Activated naive CD4-positive, alpha-beta T cell treated with anti-CD3 and anti-CD28 coated beads, Interleukin-2, amount 50 U/mL, for 24 hours (primary cell): ENCODE measurements at regions not wholly inside any gene's neighbourhood (a gene's known extent, or its start where the extent isn't known, plus 50 kb on each side); places are given as distances from the start of the nearest gene placed in this dataset.
"Not testable (repeated sequence)": the region's sequence is repeated elsewhere in the genome, so short reads cannot be mapped to it uniquely, and the experiment has no call there.

Source experiments
- H3K27ac Mint-ChIP-seq: one replicate; pipeline ENCODE4 v1.8.0; 2021; ENCODE audit warnings: mild to moderate bottlenecking, mixed read lengths
- H3K27me3 Mint-ChIP-seq: one replicate; pipeline ENCODE4 v1.8.0; 2021; ENCODE audit warnings: mixed read lengths
- H3K36me3 Mint-ChIP-seq: one replicate; pipeline ENCODE4 v1.8.0; 2021; ENCODE audit warnings: mixed read lengths
- H3K4me1 Mint-ChIP-seq: one replicate; pipeline ENCODE4 v1.8.0; 2021; ENCODE audit warnings: mixed read lengths
- H3K4me3 Mint-ChIP-seq: one replicate; pipeline ENCODE4 v1.8.0; 2021; ENCODE audit warnings: mild to moderate bottlenecking, mixed read lengths
- H3K9me3 Mint-ChIP-seq: one replicate; pipeline ENCODE4 v1.8.0; 2021; ENCODE audit warnings: mixed read lengths

DNA sequence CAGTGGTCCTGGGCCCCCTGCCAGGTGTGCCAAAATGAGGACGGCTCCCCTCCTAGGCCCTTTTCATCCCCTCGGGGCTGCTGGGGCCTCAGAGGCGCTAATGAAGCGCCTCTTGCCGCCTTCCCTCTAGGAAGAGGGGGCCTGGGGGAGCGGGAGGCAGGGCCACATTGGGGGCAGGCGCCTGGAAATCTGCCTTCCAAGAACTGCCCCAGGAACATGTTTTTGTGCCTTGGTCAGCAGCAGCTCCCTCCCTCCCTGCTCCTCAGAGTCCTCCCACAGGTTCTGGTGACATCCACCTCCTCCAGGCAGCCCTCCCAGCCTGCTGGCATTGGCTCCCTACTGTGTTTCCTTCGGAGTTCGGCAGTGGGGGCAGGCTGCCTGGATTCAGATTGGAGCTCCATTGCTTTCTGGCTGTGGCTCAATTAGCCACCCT lies 155.3 kb downstream of the CRLF3 start:
- not testable (repeated sequence) for H3K9me3 Mint-ChIP-seq, H3K36me3 Mint-ChIP-seq, H3K4me1 Mint-ChIP-seq, H3K4me3 Mint-ChIP-seq, H3K27me3 Mint-ChIP-seq, H3K27ac Mint-ChIP-seq

DNA sequence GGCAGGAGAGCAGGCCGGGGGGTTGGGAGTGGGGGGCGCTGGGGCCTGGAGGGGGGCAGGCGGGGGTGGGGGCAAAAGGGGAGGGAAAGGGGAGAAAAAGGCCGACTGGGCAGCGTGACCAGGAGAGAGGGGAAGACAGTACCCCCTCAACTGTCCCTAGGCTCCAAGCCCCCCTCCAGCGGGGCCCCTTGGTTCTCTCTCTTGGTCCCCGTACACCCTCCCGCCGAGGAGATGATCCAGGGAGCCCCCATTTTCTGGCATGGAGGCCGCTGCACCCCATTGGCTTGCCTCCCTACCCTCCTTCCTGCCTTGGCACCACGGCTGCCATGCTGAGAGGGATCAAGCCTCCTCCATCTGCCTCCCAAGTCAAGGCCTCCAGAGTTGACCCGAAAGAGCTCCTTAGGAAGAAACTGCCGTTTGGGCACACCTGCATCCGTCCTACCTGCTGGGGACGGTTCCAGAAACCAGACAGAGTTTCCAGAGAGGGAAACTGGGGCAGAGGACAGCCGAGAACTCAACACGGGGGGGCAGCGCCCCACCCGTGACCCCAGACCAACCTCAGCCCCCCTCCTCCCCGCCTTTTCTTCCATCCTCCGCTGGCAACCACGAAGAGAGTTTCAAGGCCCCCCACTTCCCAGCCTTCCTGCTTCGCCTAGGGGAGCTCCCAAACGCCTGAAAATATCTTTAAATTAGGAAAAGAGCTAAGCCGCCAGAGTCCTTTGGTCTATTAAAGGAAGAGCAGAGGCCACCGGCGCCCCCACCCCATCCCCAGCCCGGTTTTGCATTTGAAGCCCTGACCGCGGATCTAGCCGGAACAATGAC lies 155.9 kb downstream of the CRLF3 start:
- peak overlapping the region; percentile 74 for H3K27ac Mint-ChIP-seq
- H3K4me3 Mint-ChIP-seq = peak overlapping the region; percentile 26
- not testable (repeated sequence) for H3K4me1 Mint-ChIP-seq, H3K27me3 Mint-ChIP-seq, H3K9me3 Mint-ChIP-seq, H3K36me3 Mint-ChIP-seq

DNA sequence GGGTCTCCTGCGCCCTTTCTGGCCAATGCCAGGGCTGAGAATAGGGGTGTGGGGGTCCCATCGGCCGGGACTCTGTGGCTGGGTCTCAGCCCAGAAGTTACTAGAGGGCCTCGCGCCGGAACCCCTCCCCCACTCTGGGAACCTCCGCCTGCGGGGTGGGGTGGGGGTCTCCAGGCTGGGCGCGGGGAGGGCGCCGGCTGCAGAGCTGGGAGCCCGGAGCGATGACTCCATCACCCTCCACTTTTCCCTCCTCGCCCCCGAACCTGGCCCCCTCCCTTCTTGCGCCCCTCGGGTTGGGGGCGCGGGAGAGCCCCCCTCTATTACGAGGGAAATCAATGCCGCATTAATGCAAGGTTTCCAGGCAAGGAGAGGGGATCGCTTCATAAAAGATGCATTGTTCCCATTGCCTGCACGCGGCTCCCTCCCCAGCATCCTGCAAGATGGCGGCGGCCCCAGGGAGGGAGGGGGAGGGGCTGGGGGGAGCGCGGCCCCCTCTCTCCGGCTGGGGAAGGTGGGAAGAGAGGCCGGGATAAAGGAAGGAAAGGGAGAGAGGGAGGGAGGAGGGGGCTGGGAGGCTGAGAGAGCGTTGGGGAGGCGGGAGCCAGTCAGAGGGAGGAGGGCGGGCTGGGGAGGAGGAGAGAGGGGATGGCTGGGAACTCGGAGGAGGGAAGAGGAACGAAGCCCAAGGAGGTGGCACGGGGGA lies 156.7 kb downstream of the CRLF3 start:
- H3K27ac Mint-ChIP-seq = peak overlapping the region; percentile 68
- peak overlapping the region; percentile 19 for H3K4me3 Mint-ChIP-seq
- H3K9me3 Mint-ChIP-seq, H3K4me1 Mint-ChIP-seq, H3K36me3 Mint-ChIP-seq, H3K27me3 Mint-ChIP-seq: not testable (repeated sequence)

DNA sequence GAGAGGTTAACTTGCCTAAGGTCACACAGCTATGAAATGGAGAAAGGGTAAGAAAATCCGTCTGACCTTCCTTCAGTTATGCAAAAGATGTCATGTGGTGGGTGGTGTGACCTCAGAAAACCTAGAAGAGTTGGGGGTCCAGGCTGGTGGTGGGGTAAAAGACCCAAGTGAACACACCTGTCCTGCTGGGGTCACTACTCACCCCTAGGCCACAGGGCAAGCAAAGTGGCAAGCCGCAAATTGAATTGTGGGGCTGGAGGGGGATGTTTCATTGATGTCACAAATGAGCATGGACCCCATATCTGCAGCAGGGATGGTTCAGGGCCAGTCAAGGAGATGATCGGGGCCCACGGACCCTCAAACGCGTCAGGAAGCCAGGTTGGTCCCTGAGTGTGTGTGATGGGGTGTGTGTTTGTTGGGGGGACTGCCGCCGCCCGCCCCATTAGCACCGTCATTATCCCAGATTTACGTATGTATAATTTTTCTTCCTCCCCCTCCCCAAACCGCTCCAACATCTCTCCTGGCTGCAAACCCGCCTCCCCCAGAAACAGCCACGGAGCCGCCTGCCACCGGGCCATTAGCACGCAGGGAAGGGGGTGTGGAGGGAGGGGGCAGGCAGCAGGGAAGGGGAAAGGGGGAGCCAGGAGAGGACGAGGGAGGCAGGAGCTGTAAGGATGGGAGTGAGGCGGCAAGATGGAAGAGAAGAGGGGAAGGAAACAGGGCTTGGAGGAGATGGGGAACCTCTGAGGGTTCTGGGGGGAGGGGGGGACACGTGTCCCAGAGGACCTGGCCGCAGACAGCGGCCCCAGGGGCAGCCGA lies 157.4 kb downstream of the CRLF3 start:
- H3K27me3 Mint-ChIP-seq, H3K4me1 Mint-ChIP-seq, H3K9me3 Mint-ChIP-seq, H3K36me3 Mint-ChIP-seq: not testable (repeated sequence)
- peak overlapping the region; percentile 30 for H3K27ac Mint-ChIP-seq
- peak overlapping the region; percentile 27 for H3K4me3 Mint-ChIP-seq

DNA sequence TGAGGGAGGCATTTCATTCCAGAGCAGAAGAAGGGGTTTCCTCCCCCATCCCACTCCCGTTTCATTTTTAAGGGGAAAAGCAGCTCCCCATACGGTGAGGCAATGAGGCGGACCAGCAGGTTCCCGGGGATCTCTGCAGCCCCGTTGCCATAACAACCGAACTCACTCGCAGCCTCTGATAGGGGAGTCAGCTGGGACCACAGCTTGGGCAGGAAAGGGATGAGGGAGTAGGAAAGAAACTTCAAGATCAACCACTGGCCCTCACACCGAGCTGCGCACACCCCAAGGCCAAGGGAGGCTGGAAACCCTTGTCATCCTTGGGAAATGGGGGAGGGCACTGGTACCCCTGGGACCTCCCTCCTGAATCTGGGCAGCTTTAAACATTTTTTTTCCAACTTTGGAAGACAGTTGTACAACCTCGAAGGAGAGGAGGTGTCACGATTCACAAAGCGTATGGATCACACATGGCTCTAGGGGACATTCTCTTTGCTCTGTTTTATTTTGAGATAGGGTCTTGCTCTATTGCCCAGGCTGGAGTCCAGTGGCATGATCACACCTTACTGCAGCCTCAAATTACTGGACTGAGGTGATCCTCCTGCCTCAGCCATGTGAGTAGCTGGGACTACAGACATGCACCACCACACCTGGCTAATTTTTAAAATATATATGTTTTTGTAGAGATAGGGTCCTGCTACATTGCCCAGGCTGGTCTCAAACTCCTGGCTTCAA lies 160.6 kb downstream of the CRLF3 start:
- not testable (repeated sequence) for H3K36me3 Mint-ChIP-seq, H3K9me3 Mint-ChIP-seq, H3K27ac Mint-ChIP-seq, H3K4me1 Mint-ChIP-seq, H3K27me3 Mint-ChIP-seq, H3K4me3 Mint-ChIP-seq

DNA sequence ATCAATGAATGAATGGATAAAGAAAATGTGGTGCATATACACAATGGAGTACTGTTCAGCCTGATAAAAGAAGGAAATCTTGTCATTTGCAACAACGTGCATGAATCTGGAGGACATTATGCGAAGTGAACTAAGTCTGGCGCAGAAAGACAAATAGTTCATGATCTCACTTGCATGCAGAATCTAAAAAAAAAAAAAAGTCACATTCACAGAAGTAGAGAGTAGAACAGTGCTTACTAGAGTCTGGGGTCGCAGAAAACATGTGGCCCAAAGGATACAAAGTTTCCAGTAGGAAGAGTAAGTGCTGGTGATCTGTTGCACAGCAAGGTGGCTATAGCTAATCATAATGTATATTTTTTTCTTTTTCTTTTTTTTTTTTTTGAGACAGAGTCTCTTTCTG lies 167.3 kb downstream of the CRLF3 start:
- not testable (repeated sequence) for H3K36me3 Mint-ChIP-seq, H3K4me1 Mint-ChIP-seq, H3K27me3 Mint-ChIP-seq, H3K9me3 Mint-ChIP-seq, H3K4me3 Mint-ChIP-seq, H3K27ac Mint-ChIP-seq

DNA sequence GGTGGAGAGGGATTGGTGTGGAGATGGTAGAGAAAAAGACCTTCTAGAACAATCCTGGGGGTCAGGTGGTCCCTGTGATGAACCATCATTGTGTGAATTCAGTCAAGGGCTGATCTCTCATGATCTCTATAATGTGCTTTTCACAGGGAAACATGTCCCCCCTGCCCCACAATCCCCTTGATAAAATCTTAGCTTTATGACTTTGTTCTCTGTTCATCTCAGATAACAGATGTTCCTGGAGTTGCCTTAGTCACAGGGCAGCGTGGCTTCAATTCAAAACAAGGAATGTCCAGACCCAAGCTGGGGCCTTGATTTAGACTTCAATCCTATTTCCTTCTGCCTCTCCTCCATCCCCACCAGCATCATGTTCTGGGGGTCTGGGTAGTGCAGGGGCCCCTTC lies 171.5 kb downstream of the CRLF3 start:
- H3K27me3 Mint-ChIP-seq, H3K27ac Mint-ChIP-seq, H3K4me3 Mint-ChIP-seq, H3K9me3 Mint-ChIP-seq, H3K4me1 Mint-ChIP-seq, H3K36me3 Mint-ChIP-seq: not testable (repeated sequence)

DNA sequence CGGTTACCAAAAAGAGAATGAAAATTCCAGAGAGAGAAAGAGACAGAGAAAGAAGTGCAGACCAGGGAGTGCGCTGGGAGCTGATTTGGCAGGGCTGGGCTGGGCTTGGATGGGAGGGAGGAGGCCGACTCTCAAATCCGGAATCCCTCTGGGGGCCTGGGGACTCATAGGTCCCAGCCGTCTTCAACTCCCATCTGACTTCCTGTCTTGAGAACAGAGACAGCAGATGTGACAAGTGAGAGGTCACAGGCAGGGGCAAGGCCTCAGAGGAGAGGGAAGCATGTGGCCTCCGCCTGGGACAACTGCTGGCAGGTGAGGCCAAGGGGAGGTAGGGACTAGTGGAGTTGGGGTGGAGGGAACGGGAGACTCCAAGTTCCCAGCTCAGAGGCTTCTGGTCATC lies 172.9 kb downstream of the GOSR1 start:
- H3K4me1 Mint-ChIP-seq, H3K27me3 Mint-ChIP-seq, H3K4me3 Mint-ChIP-seq, H3K36me3 Mint-ChIP-seq, H3K27ac Mint-ChIP-seq, H3K9me3 Mint-ChIP-seq: not testable (repeated sequence)

DNA sequence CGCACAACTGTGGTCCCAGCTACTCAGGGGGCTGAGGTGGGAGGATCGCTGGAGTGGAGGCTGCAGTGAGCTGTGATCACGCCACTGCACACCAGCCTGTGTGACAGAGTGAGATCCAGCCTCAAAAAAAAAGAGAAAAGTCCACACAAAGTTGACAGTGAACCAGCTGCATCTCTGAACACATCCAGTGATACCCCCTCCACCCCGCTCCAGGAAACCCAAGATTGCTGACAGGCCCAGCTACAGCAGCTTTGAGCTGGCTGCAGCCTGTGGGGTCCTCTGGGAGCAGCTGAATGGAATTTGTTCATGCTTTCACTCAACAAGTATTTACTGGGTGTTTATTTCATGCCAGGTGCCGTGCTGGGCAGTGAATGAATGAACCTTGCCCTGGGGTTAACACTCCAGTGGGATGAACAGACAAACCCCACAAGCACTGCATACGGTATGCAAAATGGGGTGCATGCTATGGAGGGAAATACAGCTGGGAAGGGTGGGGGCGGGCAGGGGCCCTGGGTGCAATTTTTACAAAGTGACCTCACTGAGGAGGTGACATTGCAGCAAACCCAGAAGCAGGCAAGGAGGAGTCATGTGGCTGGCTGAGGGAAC lies 170.9 kb downstream of the GOSR1 start:
- H3K4me3 Mint-ChIP-seq, H3K9me3 Mint-ChIP-seq, H3K36me3 Mint-ChIP-seq, H3K4me1 Mint-ChIP-seq, H3K27me3 Mint-ChIP-seq, H3K27ac Mint-ChIP-seq: not testable (repeated sequence)

DNA sequence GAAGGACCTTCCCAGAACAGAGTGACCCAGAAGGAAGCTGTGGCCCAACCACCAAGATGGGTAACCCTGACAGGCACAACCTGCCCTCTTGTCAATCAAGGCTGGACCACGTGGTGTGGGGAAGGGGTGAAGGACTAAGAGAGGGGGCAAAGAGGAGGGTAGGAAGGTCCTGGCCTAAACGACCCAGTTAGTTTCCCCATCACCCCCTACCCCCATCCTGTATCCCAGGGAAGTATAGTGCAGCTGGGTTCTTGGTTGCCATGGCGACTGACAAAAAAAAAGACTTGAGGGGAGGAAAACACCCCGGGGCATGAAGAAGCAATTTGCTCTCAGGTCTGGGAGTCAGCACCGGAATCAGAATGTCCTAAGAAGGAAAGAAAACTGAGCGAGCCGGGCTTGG lies 168.7 kb downstream of the GOSR1 start:
- H3K27me3 Mint-ChIP-seq, H3K9me3 Mint-ChIP-seq, H3K27ac Mint-ChIP-seq, H3K4me1 Mint-ChIP-seq, H3K4me3 Mint-ChIP-seq, H3K36me3 Mint-ChIP-seq: not testable (repeated sequence)

DNA sequence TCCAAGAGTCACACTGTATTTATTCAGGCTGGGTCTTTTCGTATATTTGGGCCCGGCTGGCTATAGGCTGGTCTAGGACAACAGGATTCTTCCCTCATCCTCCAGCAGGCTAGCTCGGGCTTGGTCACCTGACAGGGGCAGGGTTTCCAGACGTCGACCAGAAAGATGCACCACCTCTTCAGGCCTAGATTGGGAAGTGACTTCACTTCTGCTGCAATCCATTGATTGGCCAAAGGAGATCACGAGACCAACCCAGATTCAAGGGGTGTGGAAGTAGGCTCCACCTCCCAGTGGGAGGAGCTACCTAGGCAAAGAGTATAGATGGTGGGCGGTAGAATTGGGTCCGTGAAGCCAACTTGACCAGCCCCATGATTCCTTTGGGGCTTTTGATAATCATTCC lies 167.5 kb downstream of the GOSR1 start:
- H3K36me3 Mint-ChIP-seq, H3K4me1 Mint-ChIP-seq, H3K27me3 Mint-ChIP-seq, H3K9me3 Mint-ChIP-seq, H3K4me3 Mint-ChIP-seq, H3K27ac Mint-ChIP-seq: not testable (repeated sequence)

DNA sequence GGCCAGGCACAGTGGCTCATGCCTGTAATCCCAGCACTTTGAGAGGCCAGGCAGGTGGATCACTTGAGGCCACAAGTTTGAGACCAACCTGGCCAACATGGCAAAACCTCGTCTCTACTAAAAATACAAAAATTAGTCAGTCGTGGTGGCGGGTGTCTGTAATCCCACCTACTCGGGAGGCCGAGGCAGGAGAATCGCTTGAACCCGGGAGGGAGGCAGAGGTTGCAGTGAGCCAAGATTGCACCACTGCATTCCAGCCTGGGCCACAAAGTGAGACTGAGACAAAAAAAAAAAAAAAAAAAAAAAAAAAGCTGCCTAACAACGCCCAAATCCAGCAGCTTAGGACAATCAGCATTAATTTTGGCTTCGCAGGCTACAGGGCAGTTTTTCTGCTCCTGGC lies 167.1 kb downstream of the GOSR1 start:
- H3K9me3 Mint-ChIP-seq, H3K4me3 Mint-ChIP-seq, H3K27ac Mint-ChIP-seq, H3K27me3 Mint-ChIP-seq, H3K36me3 Mint-ChIP-seq, H3K4me1 Mint-ChIP-seq: not testable (repeated sequence)

DNA sequence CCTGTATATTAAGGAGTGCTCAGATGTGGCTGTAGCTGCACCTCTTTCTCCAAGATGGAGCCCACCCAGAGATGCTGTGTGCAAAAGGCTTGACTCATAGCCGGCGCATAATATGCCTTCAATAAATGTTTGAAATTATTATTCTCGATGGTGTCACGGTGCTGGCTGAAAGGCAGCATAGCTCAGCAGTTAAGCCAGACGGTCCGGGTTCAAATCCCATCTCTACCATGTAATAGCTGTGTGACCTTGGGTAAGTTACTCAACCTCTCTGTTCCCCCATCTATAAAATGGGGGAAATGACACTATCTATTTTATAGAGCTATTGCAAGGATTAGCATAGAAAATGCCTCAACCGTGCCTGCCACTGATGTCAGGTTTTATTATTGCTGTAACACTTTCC lies 164.2 kb downstream of the GOSR1 start:
- H3K27me3 Mint-ChIP-seq = not testable (repeated sequence)

DNA sequence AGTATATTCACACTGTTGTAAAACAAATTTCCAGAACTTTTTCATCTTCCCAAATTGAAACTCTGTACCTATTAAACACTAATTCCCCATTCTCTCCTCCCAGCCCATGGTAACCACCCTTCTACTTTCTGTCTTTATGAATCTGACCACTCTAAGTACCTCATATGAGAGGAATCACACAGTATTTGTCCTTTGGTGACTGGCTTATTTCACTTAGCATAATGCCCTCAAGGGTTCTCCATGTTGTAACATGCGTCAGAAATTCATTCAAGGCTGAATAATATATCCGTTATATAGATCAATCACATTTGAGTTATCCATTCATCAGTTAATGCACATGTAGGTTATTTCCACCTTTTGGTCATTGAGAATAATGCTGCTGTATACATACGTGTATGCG lies 162.2 kb downstream of the GOSR1 start:
- H3K4me3 Mint-ChIP-seq, H3K27ac Mint-ChIP-seq, H3K9me3 Mint-ChIP-seq, H3K27me3 Mint-ChIP-seq, H3K36me3 Mint-ChIP-seq, H3K4me1 Mint-ChIP-seq: not testable (repeated sequence)

More for the DNA sequence above, 164.2 kb downstream of the GOSR1 start:
- H3K4me1 Mint-ChIP-seq, H3K36me3 Mint-ChIP-seq, H3K4me3 Mint-ChIP-seq, H3K27ac Mint-ChIP-seq, H3K9me3 Mint-ChIP-seq: not testable (repeated sequence)

DNA sequence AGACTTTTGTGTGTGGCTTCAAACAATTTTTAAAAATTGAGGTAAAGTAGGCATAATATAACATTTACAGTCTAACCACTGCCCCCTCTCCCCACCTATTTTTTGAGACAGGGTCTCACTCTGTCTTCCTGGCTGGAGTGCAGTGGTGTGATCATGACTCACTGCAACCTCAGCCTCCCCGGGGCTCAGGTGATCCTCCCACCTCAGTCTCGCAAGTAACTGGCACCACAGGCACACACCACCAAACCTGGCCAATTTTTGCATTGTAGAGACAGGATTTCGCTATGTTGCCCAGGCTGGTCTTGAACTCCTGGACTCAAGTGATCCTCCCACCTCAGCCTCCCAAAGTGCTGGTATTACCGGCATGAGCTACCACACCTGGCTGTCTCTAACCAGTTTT lies 161.8 kb downstream of the GOSR1 start:
- H3K4me3 Mint-ChIP-seq, H3K27me3 Mint-ChIP-seq, H3K4me1 Mint-ChIP-seq, H3K9me3 Mint-ChIP-seq, H3K27ac Mint-ChIP-seq, H3K36me3 Mint-ChIP-seq: not testable (repeated sequence)

DNA sequence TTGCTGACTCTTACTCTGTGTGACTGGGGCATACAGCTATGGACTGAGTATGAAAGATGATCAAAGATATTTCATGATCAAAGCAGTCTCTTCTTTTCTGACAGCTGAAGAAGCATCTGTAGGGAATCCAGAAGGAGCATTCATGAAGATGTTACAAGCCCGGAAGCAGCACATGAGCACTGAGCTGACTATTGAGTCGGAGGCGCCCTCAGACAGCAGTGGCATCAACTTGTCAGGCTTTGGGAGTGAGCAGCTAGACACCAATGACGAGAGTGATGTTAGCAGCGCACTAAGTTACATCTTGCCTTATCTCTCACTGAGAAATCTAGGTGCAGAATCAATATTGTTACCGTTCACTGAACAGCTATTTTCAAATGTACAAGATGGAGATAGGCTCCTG lies 154.4 kb downstream of the GOSR1 start:
- H3K27me3 Mint-ChIP-seq, H3K9me3 Mint-ChIP-seq, H3K4me1 Mint-ChIP-seq, H3K27ac Mint-ChIP-seq, H3K4me3 Mint-ChIP-seq, H3K36me3 Mint-ChIP-seq: not testable (repeated sequence)
